D721Med (cell line): ENCODE measurements at regions not wholly inside any gene's neighbourhood (a gene's known extent, or its start where the extent isn't known, plus 50 kb on each side); places are given as distances from the start of the nearest gene placed in this dataset.

Experiments used
- DNase-seq: peaks from one replicate; pipeline ENCODE4 v3.0.0; 2011; ENCODE audit warnings: low spot score; ENCODE audit not compliant: insufficient read length
- FAIRE-seq: peaks from 2 replicates; lab custom pipeline; 2011; peaks lifted over from hg19 to GRCh38; lab: Jason Lieb, UNC
- TF ChIP-seq, protein P1 (sequence below): IDR thresholded peaks from 2 replicates; pipeline ENCODE4 v1.5.1; 2012; ENCODE audit warnings: mild to moderate bottlenecking, control low read depth; ENCODE audit not compliant: insufficient read depth; ENCODE audit errors: missing control alignments

DNA sequence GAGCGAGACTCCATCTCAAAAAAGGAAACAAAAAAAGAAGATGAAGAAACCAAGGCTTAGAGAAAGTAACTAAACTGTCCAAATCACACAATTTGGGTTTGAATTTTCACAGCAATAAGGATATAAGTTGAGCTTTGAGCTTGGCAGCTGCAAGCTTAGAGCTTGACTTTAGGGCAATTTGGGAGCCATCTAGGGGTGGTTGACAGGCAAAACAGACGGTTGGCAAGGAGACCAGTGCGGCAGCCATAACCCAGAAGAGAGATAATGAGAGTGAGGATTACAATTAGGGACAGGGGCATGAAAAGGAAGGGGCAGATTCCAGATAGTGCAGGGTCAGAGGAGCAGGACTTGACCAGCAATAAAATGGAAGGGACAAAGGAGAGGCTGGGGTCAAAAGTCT is 382.2 kb upstream of the HNRNPA3 start:
- TF ChIP-seq, protein P1, sequence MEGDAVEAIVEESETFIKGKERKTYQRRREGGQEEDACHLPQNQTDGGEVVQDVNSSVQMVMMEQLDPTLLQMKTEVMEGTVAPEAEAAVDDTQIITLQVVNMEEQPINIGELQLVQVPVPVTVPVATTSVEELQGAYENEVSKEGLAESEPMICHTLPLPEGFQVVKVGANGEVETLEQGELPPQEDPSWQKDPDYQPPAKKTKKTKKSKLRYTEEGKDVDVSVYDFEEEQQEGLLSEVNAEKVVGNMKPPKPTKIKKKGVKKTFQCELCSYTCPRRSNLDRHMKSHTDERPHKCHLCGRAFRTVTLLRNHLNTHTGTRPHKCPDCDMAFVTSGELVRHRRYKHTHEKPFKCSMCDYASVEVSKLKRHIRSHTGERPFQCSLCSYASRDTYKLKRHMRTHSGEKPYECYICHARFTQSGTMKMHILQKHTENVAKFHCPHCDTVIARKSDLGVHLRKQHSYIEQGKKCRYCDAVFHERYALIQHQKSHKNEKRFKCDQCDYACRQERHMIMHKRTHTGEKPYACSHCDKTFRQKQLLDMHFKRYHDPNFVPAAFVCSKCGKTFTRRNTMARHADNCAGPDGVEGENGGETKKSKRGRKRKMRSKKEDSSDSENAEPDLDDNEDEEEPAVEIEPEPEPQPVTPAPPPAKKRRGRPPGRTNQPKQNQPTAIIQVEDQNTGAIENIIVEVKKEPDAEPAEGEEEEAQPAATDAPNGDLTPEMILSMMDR = peak; percentile 27
- FAIRE-seq = no peak
- DNase-seq = no peak

DNA sequence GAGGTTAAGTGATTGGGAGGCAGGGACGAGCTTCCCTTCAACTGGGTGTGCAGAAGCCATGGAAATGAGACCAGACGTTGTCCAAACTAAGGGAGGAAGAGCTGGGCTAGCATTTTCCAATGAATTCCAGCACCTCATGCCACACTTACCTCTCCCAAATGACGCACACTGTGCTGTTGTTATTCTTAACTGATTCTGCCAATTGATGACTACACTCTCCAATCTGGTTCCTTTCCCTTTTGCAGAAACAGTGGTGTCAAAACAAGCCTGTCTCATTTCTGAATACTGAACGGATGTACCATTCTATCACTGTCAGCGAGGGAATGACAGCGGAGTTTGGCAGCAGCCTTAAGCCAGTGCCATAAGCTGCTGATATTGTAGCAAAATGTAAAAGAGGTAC is 380.5 kb upstream of the HNRNPA3 start:
- no peak for DNase-seq
- TF ChIP-seq, protein P1 = no peak
- FAIRE-seq = no peak

- TF ChIP-seq, protein P1 = no peak
- no peak for FAIRE-seq
- DNase-seq = no peak
Measured at GRCh38 chr2:176833671-176834070, 378.9 kb upstream of the HNRNPA3 start.

DNA sequence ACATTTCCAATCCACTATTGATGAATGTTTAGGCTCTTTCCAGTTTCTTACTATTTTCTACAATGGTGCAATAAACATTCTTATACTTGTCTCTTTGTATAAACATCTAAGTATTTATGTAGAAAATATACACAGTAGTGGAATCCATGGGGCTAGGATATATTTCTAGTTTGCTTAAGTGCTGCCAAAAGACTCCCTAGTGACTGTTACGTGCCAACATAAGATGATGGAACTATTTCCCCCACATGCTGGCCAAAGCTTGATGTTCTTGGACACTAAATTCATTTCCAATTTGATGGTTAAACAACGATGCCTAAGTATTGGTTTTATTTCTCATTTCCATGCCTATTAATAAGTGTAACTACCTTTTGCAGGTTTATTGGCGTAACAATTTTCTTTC is 378.4 kb upstream of the HNRNPA3 start:
- TF ChIP-seq, protein P1 = no peak
- DNase-seq (no peak), FAIRE-seq (no peak)

DNA sequence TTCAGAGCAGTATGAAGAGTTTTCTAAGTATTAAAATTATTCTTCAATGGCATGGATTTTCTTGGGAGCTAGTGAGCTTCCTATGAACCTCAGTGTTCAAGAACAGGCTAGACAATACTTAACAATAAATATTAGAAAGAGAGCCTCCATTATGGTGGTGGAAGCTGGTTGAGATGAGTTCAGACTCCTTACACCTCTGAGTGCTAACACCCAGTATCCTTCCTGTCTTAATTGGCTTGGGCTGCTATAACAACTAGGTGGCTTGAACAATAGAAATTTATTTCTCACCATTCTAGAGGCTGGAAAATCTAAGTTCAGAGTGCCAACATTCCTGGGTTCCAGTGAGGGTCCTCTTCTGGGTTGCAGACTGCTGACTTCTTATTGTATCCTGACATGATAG is 369.4 kb upstream of the HNRNPA3 start:
- TF ChIP-seq, protein P1 = no peak
- DNase-seq (no peak), FAIRE-seq (no peak)

GRCh38 chr2:176844461-176844860 is 368.1 kb upstream of the HNRNPA3 start:
- TF ChIP-seq, protein P1 = no peak
- FAIRE-seq (no peak), DNase-seq (no peak)

- no peak for FAIRE-seq
- no peak for DNase-seq
- TF ChIP-seq, protein P1 = no peak
Measured at GRCh38 chr2:176845718-176846117, 366.9 kb upstream of the HNRNPA3 start.
